ENCODE measurements at regions not wholly inside any gene's neighbourhood (a gene's known extent, or its start where the extent isn't known, plus 50 kb on each side); places are given as distances from the start of the nearest gene placed in this dataset.

DNA sequence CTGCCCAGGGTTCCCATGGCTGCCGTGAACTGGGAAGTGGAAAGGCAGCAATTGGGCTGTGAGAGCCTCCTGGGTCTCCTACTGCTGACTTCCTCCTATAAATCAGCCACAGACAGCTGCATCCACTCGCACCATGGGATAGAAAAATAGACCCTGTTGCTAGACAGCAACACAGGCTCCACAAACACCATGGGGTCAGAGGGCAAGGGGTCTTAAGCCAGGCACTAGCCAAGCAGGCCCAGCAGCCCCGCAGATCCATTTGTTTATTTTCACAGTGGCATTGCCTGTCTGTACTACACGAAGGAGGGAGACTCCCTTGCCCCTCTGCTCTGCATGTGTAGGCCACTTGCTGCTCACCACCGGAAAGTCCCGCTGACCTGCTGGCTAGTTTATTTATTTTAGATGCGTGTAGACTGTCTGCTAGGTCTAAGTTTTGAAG is 139.8 kb downstream of the DACT1 start:
- no peak for FAIRE-seq
- Histone ChIP-seq H3K36me3 (ENCODE audit: control insufficient read depth in 2 of 2, insufficient read depth in 2 of 2, low read length in 1 of 2) (no peaks in the 10 kb centered on the region), H3K9me3 (replicated peaks; ENCODE audit: control insufficient read depth, insufficient read depth, low read length) (no peaks in the 10 kb centered on the region; the same call in 2 of the 3 replicates), H2AFZ (ENCODE audit: control insufficient read depth, low read depth, low read length) (no peak overlapping the region), H3K4me3 (no peak overlapping the region), H3K27me3 (replicated peaks in 1 of 2; ENCODE audit: control insufficient read depth in 2 of 2, insufficient read depth in 2 of 2, low read length in 1 of 2) (no peaks in the 10 kb centered on the region), H3K4me1 (ENCODE audit: control insufficient read depth, insufficient read depth, low read length) (no peaks in the 10 kb centered on the region), H3K9ac (ENCODE audit: control insufficient read depth, insufficient read depth, low read length) (no peak overlapping the region), H3K79me2 (ENCODE audit: control insufficient read depth, insufficient read depth, low read length) (no peaks in the 10 kb centered on the region), H3K27ac (ENCODE audit: control insufficient read depth, insufficient read depth) (no peak overlapping the region), H3K4me2 (ENCODE audit: control insufficient read depth, insufficient read depth) (no peak overlapping the region), H4K20me1 (ENCODE audit: control insufficient read depth, insufficient read depth) (no peaks in the 10 kb centered on the region)
- ChIA-PET CTCF (interaction anchor here (1.2 kb wide), 1 partner anchor 11 kb away, joined by 4 read pairs; no protein-coding TSS in a partner anchor), POLR2A (no interaction called here), RAD21 (ENCODE audit: unreplicated experiment) (interaction anchor here (1.5 kb wide), 1 partner anchor 18 kb away, joined by 10 read pairs; no protein-coding TSS in a partner anchor), SMC1A (ENCODE audit: uncharacterized antibody, unreplicated experiment) (interaction anchor here (0.5 to 3.5 kb wide), 9 partner anchors 12 to 248 kb away, joined by 3 to 27 read pairs (median 3); no protein-coding TSS in a partner anchor)
- BruUV-seq (replicated peaks) = no TSS peak
- WGBS (ENCODE audit: insufficient coverage, insufficient replicate concordance, low lambda C conversion rate, missing lambda C conversion rate) = 15% methylated on average over 7 of the region's 7 CpGs
- in situ Hi-C loops (cut with MboI) (no loop called here), intact Hi-C loops (cut with micrococcal nuclease; ENCODE audit: unreplicated experiment) (no loop called here)
- no peak for DNase-seq (ENCODE audit: low read depth, low spot score)
- ATAC-seq = peak; percentile 76
- no peak for TF ChIP-seq SRF (IDR thresholded peaks at IDR 0.05; ENCODE audit: low read depth in 2 of 2, low read length in 2 of 2)
- no peak for TF ChIP-seq MEF2A (IDR thresholded peaks at IDR 0.05; ENCODE audit: insufficient read depth, low read depth, low read length)
- TF ChIP-seq ZNF217 (IDR thresholded peaks at IDR 0.05) = no peak
- TF ChIP-seq NR2F1 (conservative IDR thresholded peaks at IDR 0.05) = peak; percentile 52; the same call in 1 of the 2 replicates
- no peak for TF ChIP-seq BACH1 (IDR thresholded peaks at IDR 0.05; ENCODE audit: borderline replicate concordance)
- TF ChIP-seq, protein P1, sequence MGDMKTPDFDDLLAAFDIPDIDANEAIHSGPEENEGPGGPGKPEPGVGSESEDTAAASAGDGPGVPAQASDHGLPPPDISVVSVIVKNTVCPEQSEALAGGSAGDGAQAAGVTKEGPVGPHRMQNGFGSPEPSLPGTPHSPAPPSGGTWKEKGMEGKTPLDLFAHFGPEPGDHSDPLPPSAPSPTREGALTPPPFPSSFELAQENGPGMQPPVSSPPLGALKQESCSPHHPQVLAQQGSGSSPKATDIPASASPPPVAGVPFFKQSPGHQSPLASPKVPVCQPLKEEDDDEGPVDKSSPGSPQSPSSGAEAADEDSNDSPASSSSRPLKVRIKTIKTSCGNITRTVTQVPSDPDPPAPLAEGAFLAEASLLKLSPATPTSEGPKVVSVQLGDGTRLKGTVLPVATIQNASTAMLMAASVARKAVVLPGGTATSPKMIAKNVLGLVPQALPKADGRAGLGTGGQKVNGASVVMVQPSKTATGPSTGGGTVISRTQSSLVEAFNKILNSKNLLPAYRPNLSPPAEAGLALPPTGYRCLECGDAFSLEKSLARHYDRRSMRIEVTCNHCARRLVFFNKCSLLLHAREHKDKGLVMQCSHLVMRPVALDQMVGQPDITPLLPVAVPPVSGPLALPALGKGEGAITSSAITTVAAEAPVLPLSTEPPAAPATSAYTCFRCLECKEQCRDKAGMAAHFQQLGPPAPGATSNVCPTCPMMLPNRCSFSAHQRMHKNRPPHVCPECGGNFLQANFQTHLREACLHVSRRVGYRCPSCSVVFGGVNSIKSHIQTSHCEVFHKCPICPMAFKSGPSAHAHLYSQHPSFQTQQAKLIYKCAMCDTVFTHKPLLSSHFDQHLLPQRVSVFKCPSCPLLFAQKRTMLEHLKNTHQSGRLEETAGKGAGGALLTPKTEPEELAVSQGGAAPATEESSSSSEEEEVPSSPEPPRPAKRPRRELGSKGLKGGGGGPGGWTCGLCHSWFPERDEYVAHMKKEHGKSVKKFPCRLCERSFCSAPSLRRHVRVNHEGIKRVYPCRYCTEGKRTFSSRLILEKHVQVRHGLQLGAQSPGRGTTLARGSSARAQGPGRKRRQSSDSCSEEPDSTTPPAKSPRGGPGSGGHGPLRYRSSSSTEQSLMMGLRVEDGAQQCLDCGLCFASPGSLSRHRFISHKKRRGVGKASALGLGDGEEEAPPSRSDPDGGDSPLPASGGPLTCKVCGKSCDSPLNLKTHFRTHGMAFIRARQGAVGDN (IDR thresholded peaks at IDR 0.05) = peak; percentile 74; the same call in 1 of the 2 replicates
- no peak for TF ChIP-seq ZNF24 (IDR thresholded peaks at IDR 0.05)
- 0 out of 2 replicates have a peak, but pooled peaks have one; percentile 12 for TF ChIP-seq NR2C1 (IDR thresholded peaks at IDR 0.05)
- TF ChIP-seq BHLHE40 (IDR thresholded peaks at IDR 0.05; ENCODE audit: borderline replicate concordance in 1 of 2, low read depth in 2 of 2, low read length in 1 of 2) = peak in 1 of 2 experiments; percentile 4; a peak in 1 of 4 replicates
- TF ChIP-seq CREB1 (IDR thresholded peaks at IDR 0.05; ENCODE audit: low read depth) = no peak
- TF ChIP-seq, protein P2, sequence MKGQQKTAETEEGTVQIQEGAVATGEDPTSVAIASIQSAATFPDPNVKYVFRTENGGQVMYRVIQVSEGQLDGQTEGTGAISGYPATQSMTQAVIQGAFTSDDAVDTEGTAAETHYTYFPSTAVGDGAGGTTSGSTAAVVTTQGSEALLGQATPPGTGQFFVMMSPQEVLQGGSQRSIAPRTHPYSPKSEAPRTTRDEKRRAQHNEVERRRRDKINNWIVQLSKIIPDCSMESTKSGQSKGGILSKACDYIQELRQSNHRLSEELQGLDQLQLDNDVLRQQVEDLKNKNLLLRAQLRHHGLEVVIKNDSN (IDR thresholded peaks at IDR 0.05; ENCODE audit: borderline replicate concordance, extremely low read length, insufficient read depth, low read depth, low read length) = no peak
- no peak for TF ChIP-seq RBBP5 (conservative IDR thresholded peaks at IDR 0.05)

All from GM12878 (cell line).